RWPE2 (cell line): ENCODE measurements at regions not wholly inside any gene's neighbourhood (a gene's known extent, or its start where the extent isn't known, plus 50 kb on each side); places are given as distances from the start of the nearest gene placed in this dataset.

ENCODE experiments used
- ATAC-seq: fragments of 200-7000 bp; cut with Tn5 transposase; 3 replicates; pipeline ENCODE4 v1.9.1; 2021; ENCODE audit warnings: low read depth
- DNase-seq: peaks from one replicate; pipeline ENCODE4 v3.0.0-alpha.2; 2020; ENCODE audit warnings: low spot score
- H3K27ac ChIP-seq: fragments of 450-650 bp; 2 replicates; pipeline ENCODE4 v1.5.1; 2017; ENCODE audit warnings: mild to moderate bottlenecking; ENCODE audit not compliant: poor library complexity, severe bottlenecking
- H3K27me3 ChIP-seq: fragments of 250-450 bp; sonication (Bioruptor Pico); 2 replicates; pipeline ENCODE4 v1.5.1; 2021; ENCODE audit warnings: mild to moderate bottlenecking, moderate library complexity; ENCODE audit not compliant: insufficient read depth, poor library complexity, severe bottlenecking
- H3K36me3 ChIP-seq: fragments of 250-450 bp; sonication (Bioruptor Pico); 2 replicates; pipeline ENCODE4 v1.5.1; 2020; ENCODE audit warnings: low read depth, mild to moderate bottlenecking, moderate library complexity
- H3K4me1 ChIP-seq: fragments of 250-450 bp; sonication (Bioruptor Pico); 2 replicates; pipeline ENCODE4 v1.5.1; 2021; ENCODE audit warnings: mild to moderate bottlenecking, moderate library complexity; ENCODE audit not compliant: insufficient read depth, poor library complexity, severe bottlenecking
- H3K4me3 ChIP-seq: fragments of 250-450 bp; sonication (Bioruptor Pico); 2 replicates; pipeline ENCODE4 v1.5.1; 2021; ENCODE audit warnings: mild to moderate bottlenecking, moderate library complexity; ENCODE audit not compliant: severe bottlenecking
- H3K9me3 ChIP-seq: fragments of 250-450 bp; sonication (Bioruptor Pico); 2 replicates; pipeline ENCODE4 v1.5.1; 2021; ENCODE audit warnings: mild to moderate bottlenecking, moderate library complexity; ENCODE audit not compliant: severe bottlenecking
- CTCF ChIP-seq: fragments of 450-650 bp; IDR thresholded peaks from one replicate; pipeline ENCODE4 v1.5.1; 2017; ENCODE audit warnings: mild to moderate bottlenecking, moderate library complexity; ENCODE audit not compliant: poor library complexity, severe bottlenecking

- Histone ChIP-seq H3K36me3 (no peaks in the 10 kb centered on the region), H3K4me3 (no peak overlapping the region), H3K9me3 (no peaks in the 10 kb centered on the region), H3K27ac (no peak overlapping the region), H3K27me3 (no peaks in the 10 kb centered on the region), H3K4me1 (no peaks in the 10 kb centered on the region)
- TF ChIP-seq CTCF = no peak
- ATAC-seq (no peak), DNase-seq (no peak)
Observed at GRCh38 chr1:164949771-164950471, 390.9 kb downstream of the PBX1 start.

GRCh38 chr1:164948101-164948500 is 389.1 kb downstream of the PBX1 start:
- no peak for ATAC-seq
- H3K27me3 ChIP-seq = no peaks in the 10 kb centered on the region
- H3K27ac ChIP-seq = no peak overlapping the region
- no peak for DNase-seq
- no peaks in the 10 kb centered on the region for H3K36me3 ChIP-seq
- no peaks in the 10 kb centered on the region for H3K4me1 ChIP-seq
- no peak overlapping the region for H3K4me3 ChIP-seq
- no peaks in the 10 kb centered on the region for H3K9me3 ChIP-seq
- TF ChIP-seq CTCF = no peak

- Histone ChIP-seq H3K4me3 (no peak overlapping the region), H3K36me3 (no peaks in the 10 kb centered on the region), H3K27me3 (no peaks in the 10 kb centered on the region), H3K9me3 (no peaks in the 10 kb centered on the region), H3K27ac (no peak overlapping the region), H3K4me1 (no peaks in the 10 kb centered on the region)
- no peak for ATAC-seq
- DNase-seq = no peak
- TF ChIP-seq CTCF = no peak
Observed at GRCh38 chr1:164937291-164937690, 378.3 kb downstream of the PBX1 start.

GRCh38 chr1:164932580-164932979 is 373.6 kb downstream of the PBX1 start:
- no peak overlapping the region for H3K4me3 ChIP-seq
- H3K4me1 ChIP-seq = no peaks in the 10 kb centered on the region
- H3K27me3 ChIP-seq = no peaks in the 10 kb centered on the region
- H3K36me3 ChIP-seq = no peaks in the 10 kb centered on the region
- DNase-seq = no peak
- no peaks in the 10 kb centered on the region for H3K9me3 ChIP-seq
- TF ChIP-seq CTCF = no peak
- no peak for ATAC-seq
- H3K27ac ChIP-seq = no peak overlapping the region

GRCh38 chr1:164930833-164931232 is 371.8 kb downstream of the PBX1 start:
- no peak overlapping the region for H3K4me3 ChIP-seq
- no peaks in the 10 kb centered on the region for H3K9me3 ChIP-seq
- TF ChIP-seq CTCF = no peak
- no peak overlapping the region for H3K27ac ChIP-seq
- no peaks in the 10 kb centered on the region for H3K27me3 ChIP-seq
- H3K4me1 ChIP-seq = no peaks in the 10 kb centered on the region
- no peak for ATAC-seq
- DNase-seq = no peak
- H3K36me3 ChIP-seq = no peaks in the 10 kb centered on the region
